Fibroblast of skin of abdomen (primary cell): ENCODE measurements at regions not wholly inside any gene's neighbourhood (a gene's known extent, or its start where the extent isn't known, plus 50 kb on each side); places are given as distances from the start of the nearest gene placed in this dataset.
A peak's percentile ranks its signal among the peaks of the same experiment; 100 is the strongest.
"Not testable (repeated sequence)": the region's sequence is repeated elsewhere in the genome, so short reads cannot be mapped to it uniquely, and the experiment has no call there.

Experiments
- DNase-seq: peaks from one replicate; pipeline ENCODE4 v3.0.0-alpha.2; 2013

DNA sequence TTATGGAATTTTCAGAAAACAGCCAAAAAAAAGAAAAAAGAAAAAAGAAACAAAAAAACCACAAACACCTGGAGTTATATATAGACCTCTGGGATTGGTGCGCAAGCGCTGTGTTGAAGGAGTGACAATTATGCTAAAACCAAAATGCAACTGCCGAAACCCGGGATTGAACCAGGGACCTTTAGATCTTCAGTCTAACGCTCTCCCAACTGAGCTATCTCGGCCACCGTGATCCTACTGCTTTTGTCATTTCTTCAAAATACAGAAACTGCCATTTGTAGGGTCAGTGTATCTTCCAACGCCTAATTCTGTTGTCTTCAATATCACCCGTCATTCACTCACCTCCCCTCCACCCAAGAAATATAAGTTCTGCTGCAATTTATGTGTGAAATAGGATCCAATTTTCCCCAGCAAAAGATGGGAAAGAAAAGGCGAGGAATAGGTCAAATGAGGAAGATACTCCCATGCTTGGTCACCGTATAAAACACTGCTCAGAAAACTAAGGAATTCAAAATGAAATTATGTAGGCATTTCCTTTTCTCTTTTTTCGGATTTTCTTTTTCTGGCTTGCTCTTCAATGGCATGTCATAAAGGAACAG is 116.0 kb downstream of the TRIM27 start:
- DNase-seq = peak; percentile 67

DNA sequence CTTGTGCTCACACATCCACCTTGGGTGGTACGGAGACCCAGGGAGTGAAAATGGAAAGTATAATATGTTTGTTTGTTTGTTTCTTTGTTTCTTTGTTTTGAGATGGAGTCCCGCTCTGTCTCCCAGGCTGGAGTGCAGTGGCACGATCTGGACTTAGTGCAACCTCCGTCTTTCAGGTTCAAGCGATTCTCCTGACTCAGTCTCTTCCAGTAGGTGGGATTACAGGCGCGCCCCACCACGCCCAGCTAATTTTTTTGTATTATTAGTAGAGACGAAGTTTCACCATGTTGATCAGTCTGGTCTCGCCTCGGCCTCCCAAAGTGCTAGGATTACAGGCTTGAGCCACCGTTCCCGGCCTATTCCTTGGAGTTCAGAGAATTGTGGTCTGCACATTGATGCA is 115.4 kb downstream of the TRIM27 start:
- no peak for DNase-seq

DNA sequence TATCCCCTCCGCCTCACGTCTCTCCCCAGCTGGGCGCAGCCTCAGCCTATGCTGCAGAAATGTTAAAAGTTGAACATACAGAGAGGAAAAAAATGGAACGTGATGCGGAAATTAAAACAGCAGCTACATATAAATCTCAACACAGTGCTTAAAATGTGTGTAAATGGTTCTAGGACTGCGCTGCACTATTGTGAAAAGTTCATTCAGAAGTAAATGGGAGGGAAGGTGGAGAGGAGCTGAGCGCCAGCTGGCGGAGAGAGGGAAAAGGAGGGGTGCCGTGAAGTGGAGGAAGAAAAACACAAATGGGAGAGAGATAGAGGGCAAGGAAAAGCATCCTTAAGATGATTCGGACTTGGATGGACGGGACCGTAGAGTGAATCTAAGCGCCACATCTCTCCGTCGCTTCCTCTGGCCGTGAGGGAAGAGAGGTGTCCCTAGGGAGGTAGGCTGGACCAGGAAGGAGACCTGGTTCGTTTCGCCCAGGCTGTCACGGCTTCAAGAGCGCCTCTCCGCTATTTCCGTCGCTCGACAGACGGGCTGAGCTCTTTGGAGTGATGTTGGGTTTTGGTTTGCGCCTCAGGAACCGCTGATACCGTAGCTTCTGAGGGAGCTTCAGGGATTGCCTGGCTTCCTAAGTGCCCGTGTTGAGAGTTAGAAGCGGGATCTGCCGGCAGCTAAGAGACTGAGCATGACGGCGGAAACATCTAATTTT is 113.7 kb downstream of the TRIM27 start:
- DNase-seq = no peak

DNA sequence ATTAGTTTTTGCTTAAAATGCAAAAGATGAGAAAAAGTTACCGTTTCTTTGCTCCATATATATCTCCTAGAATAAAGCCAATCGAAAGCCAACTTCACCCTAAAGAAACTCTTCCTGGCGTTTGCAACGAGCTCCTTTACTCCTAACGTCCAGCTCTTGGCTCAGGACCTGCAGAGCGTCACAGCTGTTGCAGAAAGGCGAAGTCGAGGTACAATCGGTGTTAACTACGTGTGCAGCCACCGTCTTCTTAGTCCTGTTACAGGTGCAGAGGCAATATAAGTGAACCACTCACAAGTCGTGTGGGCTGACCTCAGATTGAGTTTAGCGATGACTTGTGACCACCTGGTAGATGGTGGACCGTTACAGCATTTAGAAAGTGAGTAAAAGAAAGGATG is 113.1 kb downstream of the TRIM27 start:
- no peak for DNase-seq

DNA sequence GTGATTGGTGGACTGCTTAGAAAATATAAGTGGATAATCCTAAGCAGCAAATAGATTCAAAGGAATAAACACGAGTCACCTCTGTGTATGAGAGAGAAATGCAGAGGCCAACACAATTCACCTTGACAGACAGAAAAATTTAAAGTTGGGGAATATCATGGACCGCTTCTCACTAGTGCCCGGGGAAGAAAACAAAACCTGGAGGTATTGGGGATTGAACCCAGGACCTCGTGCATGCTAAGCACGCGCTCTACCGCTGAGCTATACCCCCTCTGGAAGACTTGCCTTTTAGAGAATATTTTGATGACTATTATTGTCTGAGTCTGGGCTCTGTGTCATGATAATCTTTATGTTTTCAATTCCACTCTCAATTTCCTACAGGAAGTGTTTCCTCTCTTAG is 111.9 kb downstream of the TRIM27 start:
- no peak for DNase-seq

DNA sequence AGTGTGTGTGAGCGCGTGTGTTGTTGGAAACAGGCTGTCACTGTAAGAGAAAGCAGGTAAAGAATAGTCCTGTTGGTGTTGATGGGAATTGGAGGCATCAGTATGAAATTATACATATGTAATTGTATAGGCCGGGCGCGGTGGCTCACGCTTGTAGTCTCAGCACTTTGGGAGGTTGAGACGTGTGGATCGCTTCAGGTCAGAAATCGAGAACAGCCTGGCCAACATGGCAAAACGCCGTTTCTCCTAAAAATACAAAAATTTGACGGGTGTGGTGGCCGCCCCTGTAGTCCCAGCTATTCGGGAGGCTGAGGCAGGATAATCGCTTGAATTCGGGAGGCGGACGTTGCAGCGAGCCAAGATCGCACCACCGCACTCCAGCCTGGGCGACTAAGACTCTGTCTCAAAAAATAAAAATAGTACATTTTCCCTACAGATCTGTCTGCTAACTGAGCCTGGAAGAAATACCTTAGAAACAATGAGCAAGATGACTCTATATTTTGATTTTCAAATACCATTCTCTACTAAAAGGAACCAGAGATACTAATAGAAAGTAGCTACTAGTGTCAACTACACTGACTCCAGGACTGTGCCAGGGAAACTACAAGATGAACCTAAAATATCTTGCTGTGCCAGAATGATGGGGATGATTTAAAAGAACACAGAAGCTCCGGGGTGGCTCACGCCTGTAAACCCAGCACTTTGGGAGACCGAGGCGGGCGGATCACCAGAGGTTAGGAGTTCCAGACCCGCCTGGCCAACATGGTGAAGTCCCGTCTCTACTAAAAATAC is 110.8 kb downstream of the TRIM27 start:
- DNase-seq = no peak

DNA sequence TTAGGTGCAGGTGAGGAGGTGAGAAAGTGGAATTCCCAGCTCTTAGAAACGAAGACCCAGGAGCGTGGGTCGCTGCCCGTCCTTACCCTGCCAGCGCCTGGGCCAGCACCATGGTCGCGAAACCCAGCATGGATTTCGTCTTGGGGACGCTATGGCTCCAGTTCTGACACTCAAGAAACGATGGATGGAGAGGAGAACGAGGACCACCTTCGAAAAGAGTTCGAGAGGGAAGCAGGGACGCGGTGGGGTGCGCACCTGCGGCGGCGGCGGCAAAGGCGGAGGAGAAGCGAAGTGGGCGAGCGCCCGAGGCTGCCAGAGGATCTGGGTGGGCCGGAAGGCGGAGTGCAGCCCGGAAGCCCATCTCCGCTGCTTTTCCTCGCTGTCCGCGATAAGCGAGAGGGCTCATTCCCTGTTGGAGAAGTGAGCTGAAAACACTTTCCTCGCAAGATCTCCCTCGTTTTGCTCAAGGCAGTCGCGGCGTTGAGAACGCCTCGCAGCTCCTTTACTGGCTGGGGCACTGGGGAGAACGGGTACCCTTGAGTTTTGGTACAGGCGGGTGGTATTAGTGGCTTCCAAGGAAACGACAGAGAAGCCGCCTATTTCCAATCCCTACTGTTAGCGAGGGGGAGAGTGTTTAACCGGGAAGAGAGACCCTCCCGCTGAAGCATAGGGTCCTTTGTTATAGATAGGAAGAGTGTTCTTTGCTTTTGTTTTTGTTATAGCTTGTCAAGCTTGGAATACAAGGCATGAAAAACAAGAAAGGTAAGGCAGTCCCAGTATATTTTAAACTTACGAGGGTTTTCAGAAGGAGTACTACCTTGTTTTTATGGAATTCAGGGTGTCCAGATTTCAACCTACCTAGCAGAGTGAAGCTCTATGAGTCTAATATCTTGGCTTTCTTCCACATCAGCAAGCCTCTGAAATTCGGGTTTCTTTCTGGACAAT is 109.5 kb downstream of the TRIM27 start:
- no peak for DNase-seq

DNA sequence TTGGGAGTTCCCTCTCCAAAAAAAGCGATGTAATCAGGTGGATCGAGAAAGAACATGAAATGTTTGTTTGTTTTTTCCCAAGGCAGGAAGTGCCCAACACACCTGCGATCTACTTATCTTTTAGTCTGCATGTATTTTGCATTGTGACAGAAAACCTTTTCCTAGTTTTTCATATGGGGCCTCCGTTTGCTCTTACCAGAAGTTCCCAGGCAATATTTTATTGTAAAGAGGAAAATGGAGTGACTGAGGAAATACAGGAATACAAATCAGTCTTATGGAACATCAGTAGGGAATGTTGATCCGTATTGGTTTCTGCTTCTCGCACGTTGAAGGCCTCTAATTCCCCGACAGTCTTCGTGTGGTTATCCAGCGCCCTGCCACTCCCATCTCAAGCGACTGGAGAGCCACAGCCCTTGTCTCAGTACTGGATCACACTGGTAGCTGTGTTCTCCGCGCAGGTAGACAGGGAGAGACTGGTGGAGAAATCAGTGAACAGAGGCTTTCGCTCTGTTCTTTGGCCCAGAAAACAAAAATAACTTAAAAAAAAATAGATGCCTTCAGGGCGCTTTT is 107.4 kb downstream of the TRIM27 start:
- DNase-seq = no peak

DNA sequence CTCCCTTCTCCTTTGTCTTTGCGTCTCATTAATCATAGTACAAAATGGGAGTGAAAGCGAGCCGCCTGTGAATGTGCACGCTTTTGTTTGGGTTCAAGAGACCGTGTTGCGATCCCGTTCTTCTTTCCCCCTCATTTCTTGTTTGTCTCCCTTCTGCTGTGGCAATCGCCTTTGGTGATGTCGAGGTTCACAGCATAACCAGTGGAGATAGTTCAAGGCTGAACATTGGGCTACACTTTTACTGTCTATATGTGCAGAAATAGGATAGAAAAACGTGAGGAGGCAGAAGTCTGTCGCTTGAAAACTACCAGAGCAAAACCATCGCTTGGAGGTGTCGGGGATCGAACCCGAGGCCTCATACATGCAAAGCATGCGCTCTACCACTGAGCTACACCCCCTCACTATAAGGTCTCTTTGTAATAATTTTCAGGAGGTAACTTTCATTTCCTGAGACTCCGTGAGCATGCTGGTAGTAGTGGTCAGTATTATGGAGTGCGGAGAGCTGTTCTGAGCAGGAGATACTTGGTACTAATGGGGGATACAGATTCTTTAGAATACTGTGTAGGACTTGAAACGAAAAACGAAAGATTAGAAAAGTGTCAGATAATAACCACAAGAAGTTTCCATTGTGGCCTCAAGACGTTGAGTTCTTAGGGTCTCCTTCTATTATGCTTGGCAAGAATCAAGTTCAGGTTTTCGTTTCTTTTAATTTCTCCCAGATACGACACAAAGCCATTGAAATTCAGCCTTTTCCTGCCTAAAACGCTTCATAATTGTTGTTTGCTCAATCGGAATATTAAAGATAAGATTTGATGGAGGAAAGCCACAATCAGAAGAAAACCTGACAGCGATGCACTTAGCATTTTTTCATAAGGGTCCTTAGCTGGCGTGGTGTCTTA is 106.6 kb downstream of the TRIM27 start:
- DNase-seq = peak; percentile 72

DNA sequence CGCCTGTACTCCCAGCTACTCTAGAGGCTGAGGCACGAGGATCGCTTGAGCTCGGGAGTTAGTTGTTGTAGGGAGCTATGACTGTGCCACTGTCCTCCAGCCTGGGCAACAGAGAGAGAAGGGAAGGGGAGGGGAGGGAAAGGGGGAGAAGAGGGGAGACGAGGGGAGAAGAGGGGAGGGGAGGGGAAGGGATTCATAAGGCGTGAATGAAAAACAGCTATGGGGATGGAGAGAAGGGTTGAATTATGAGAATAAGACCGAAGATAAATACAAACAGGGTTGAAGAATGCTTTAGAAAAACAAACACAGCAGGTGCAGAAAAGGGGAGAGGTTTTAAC is 106.0 kb downstream of the TRIM27 start:
- no peak for DNase-seq

DNA sequence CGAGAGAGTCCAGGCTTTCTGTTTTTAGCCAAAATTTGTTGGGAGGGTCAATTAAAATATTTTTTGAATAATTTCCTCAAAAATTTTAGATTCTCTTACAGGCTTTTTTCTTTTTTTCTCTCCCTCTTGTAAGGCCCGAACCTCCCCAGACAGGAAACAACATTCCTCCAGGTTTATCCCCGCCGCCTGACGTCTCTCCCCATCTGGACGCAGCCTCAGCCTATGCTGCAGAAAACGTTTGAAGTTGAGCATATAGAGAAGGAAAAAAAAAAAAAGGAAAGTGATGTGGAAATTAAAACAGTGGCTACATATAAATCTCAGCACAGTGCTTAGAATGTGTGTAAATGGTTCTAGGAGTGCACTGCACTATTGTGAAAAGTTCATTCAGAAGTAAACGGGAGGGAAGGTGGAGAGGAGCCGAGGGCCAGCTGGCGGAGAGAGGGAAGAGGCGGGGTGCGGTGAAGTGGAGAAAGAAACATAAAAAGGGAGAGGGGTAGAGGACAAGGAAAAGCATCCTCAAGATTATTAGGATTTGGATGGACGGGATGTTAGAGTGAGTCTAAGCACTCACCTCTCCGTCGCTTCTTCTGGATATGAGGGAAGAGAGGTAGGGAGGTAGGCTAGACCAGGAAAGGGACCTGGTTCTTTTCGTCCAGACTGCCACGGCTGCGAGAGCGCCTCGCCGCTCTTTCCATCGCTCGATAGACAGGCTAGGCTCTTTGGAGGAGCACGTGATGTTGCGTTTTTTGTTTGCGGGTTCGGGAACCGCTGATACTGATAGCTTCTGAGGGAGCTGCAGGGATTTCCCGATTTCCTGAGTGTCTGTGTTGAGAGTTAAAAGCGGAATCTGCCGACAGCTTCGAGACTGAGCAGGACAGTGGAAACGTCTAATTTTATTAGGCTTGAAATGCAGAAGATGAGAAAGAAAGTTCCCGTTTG is 98.7 kb downstream of the TRIM27 start:
- DNase-seq = no peak

DNA sequence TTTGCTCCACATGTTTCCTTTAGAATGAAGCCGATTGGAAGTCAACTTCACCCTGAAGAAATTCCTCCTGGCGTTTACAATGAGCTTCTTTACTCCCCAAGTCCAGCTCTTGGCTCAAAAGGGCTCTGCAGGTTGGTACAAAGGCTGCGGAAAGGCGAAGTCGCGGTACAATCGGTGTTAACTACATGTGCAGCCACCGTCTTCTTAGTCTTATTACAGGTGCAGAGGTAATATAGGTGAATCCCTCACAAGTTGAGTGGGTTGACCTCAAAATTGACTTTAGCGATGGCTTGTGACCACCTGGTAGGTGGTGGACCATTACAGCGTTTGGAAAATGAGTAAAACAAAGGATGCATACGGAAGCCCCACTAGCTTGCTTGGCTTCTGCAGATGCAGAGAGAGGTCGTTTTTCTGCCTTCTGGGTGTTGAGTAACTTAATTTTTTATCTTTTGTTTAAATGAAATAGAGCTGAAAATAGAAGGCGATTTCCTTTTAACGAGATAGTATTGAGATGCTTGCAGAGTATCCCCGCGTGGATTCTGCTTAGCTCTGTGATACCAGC is 98.0 kb downstream of the TRIM27 start:
- DNase-seq = no peak

DNA sequence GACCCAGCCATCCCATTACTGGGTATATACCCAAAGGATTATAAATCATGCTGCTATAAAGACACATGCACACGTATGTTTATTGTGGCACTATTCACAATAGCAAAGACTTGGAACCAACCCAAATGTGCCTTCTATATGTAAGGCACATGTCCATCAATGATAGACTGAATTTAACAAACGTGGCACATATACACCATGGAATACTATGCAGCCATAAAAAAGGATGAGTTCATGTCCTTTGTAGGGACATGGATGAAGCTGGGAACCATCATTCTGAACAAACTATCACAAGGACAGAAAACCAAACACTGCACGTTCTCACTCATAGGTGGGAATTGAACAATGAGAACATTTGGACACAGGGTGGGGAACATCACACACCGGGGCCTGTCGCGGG is 92.1 kb downstream of the TRIM27 start:
- DNase-seq = not testable (repeated sequence)

DNA sequence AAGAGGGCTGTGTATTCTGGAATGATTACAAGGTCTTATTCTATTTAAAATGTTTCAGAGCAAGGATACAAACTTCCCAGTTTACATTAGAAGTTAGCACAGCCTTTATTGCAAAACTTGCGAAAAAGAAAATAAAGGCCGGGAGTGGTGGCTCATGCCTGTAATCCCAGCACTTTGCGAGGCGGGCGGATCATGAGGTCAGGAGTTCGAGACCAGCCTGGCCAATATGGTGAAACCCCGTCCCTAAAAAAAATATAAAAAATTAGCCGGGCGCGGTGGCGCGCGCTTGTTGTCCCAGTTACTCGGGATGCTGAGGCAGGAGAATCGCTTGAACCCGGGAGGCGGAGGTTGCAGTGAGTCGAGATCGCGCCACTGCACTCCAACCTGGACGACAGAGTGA is 87.1 kb downstream of the TRIM27 start:
- DNase-seq = not testable (repeated sequence)

DNA sequence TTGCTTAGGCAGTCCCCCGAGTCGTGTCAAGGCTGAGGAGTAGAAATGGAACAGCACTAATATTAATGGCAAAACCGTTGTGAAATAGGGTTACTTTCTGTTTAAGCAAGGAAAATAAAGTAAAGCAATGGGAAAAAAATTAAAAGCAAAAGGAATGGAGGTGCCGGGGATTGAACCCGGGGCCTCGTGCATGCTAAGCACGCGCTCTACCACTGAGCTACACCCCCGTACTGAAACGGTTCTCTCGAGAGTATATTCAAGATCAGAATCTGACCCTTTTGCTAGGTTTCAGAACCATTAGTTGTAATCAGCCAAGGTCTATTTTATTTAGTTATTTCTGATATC is 85.5 kb downstream of the TRIM27 start:
- peak; percentile 65 for DNase-seq

DNA sequence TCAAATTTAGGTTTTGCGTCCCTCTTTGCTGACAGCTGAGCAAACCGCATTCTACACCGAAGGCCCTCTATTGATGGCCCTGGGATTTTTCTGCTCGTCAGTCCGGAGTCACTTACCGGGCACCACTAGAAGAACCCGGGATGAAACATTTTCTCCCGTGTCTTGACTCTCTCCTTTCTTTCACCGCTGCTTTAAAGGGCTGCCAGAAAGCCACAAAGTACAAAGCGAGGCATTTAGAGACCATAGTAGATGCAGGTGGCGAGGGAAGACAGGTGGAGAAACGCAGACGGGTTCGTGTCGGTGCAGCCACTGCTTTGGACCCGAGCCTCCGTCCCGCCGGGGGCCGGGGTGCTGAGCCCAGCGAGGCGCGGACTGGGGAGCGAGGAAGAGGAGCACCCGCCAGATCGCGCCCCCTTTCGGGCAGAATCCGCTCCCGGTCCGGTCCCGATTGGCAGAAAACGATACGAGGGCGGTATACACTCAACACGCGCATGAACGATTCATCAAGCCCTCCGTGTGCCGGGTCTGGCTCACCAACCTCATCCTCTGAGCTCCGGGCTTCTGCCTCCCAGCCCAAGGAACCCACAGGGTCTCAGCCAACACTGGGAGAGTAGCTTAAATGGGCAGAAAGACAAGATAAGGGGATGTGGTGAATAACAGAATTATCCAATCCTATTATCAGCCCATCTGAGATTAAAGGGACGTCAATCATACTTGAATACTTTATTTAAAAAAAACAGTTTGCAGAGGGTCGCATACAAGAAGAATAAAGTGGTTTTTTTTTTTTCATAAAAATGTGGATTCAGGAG is 84.9 kb downstream of the TRIM27 start:
- peak; percentile 82 for DNase-seq

DNA sequence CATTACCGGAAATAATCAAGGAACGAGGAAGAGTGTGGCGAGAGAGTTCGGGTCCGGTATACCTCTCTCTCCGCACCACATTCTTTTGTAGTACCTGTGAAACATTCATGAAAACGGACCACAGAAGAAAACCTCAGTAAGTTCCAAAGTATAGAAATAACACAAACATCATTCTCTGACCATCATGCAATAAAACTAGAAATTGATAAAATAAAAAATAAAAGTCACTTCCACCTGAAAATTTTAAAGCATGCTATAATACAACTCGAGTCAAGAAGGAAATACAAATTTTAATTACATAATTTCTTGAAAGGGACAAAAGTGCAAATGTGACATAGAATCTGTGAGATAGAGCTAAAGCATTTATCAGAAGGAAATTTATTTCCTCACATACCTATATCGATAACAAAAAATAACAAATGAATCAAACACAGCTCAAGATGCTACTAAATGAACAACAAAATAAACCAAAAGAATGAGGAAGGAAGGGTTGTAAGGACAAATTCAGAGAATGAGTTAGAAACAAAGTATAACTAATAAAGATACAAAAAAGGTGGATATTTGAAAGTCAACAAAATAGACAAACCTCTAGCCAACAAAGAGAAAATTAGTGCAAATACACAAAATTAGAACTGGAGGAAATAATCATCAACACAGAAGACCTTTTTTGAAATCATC is 84.2 kb downstream of the TRIM27 start:
- no peak for DNase-seq

DNA sequence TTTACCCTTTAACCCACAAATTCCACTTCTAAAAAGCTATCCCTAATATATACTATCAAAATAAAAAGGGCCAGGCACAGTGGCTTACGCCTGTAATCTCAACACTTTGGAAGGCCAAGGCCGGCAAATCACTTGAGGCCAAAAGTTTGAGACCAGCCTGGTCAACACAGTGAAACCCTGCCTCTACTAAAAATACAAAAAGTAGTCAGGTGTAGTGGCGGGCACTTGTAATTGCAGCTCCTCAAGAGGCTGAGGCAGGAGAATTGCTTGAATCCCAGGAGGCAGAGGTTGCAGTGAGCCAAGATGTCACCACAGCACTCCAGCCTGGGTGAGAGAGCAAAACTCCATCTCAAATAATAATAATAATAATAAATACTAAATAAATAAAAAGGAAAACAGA is 82.5 kb downstream of the TRIM27 start:
- no peak for DNase-seq
